ENCODE measurements at regions not wholly inside any gene's neighbourhood (a gene's known extent, or its start where the extent isn't known, plus 50 kb on each side); places are given as distances from the start of the nearest gene placed in this dataset.
A peak's percentile ranks its signal among the peaks of the same experiment; 100 is the strongest.

DNA sequence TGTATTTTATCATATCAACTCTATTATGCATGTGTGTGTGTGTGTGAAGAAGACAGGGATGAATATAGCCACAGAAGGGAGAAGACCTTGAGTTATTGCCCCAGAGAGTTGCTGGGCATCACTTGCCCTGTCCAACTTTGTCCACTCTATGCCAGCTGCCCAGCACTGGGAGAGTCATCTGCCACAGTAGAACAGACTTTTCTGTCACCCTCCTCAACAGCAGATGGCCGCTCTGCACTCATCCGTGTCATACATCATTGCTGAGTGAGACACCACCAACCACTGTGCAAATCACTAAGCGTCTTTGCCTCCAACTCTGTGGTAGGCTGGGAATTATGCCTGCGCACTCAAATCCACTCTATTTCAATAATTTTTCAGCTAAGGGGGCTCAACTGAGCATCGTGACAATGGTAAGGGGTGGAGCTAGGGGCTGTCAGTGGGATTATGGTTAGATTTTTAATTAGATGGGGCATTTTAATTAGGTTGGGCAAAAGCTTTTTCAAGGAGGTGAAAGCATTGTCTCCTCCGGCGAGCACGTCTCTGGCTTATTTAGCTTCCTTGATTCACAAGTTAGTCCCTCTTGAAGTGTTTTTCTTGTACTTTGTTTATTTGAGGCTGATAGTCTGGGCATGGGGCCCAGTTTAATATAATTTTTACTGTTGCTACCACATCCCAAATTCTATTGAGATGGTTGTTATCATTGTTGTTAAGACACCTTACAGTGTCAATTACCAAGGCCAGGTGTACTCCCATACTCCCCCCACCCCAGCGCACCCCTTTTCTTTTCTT, 100.1 kb upstream of the KLF3 start:
- no peak for DNase-seq (ENCODE audit: low read depth)

DNA sequence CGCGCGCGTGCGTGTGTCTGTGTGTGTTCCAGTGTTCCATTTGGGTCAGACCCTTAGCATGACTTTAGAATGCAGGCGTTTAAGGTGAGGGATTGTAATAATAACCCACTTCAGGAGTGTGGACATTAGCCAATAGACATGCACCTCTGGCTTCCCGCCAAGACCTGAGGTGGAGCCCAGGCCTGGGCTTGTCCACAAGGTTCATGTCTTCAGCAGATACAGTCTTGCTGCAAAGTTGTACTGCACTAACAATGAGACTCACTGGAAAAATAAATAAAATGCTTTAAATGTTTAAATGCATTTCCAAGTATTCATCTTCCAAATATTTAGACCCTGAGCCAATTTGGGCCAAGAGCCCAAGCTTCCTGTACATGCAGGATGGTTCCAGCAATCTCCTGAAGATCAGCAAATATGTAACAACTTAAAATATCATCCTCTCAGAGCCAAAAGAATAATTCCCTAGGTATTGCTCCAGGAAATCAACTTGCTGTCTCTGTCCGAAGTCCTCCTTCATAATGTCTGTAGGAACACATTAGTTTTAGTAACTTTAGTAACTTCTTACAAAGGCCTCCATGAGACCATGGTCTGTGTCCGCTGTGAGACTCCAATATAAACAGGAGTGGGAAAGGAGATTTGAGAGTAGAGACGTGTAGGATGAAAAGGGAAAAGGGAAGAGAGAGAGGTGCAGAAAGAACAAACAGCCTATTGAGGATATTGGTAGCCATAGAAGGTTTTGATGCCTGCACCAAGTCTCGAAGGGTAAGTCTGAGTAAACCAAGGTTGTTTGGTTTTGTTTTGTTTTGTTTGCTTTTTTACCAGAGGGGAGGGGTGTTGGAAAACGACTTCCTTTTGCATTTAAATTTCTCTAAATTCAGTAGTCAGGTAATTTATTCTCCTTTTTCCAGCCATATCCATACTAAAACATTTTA, 98.5 kb upstream of the KLF3 start:
- no peak for DNase-seq (ENCODE audit: low read depth)

DNA sequence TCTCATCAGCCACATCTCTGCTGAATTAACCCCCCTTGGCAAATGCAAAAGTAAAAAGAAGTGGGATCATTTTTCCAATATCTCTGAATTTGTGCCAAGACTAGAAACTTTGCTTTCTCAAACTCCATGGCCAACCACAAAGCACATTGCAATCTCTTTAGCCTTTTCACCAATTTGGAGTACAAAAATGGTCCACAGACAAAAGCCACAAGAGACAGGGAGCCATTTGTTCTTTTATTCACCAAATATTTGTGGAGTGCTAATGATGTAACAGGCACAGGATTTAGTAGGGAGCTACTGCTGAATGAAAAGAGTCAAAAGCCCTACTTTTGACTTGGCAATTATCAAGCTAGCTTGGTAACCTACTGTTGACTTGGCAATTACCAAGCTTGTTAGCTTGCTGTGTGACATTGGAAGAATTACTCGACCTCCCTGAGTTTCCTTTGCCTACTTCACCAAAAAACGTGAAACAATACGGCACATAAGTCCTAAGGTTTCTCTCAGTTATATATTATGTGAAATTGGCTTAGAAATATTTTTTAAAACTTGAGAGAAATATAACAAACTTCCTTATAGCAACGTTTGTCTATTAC, 97.1 kb upstream of the KLF3 start:
- DNase-seq (ENCODE audit: low read depth) = no peak

DNA sequence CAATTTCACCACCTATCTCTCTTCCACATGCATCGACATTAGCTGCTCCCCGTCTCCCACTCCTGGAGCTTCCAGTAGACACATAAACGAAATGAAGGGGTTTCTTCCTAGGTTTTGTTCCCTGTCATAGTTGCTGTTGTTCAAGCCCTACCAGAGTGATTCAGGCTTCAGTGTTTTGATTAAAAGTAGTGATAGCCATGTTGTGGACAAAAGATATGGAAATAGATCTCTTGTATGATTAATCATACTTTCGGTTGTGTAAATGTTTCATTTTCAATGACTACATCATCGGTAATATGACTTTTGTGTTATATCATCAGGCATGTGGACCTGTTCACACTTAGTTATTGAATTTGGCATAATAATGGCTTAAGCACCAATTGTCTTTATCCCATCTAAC, 96.5 kb upstream of the KLF3 start:
- no peak for DNase-seq (ENCODE audit: low read depth)

DNA sequence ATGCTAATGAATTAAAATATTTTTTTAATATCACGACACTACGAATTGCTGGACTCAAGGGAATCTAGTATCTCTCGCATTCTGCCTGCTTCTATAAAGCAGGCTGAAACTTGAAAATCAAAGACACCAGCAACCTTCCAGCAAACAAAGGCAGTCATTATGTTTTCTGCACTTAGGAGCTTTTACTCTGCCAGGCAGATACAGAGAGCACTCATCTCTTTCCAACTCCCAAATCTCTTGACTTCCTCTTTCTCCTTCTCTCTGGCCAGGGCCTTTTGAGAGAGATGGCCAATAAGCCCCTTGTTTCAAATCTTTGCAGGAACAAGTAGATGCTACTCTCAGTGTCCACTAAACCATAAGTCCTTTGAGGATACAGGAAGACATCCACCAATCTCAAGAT, 95.2 kb upstream of the KLF3 start:
- DNase-seq (ENCODE audit: low read depth) = no peak

DNA sequence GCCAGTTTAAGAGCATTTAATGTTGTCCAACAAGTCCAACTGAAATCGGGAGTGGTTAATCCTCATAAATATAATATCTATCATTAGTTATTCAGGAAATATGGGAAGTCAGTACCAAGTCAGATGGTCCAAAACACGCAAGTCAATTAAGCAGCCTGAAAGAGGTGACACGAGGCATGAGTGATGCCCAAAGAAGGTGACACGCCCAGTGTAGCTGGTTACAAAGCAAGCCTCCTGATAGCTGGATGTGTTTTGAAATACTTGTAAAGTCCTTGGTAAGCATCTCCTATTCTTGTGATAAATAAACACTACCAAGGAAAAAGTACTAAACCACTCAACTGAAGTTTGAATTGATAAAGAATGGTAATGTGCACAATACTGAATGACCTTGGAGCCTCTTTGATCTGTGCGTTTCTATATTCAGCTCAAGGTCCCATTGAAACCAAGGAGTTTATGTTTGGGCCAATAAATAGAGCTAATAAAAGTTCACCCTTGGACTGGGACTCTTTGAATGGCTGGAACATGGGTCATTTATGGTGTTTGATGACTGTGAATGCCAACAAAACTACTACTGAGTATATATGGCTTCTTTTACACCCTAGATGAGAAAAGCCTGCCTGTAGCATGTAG, 93.2 kb upstream of the KLF3 start:
- no peak for DNase-seq (ENCODE audit: low read depth)

DNA sequence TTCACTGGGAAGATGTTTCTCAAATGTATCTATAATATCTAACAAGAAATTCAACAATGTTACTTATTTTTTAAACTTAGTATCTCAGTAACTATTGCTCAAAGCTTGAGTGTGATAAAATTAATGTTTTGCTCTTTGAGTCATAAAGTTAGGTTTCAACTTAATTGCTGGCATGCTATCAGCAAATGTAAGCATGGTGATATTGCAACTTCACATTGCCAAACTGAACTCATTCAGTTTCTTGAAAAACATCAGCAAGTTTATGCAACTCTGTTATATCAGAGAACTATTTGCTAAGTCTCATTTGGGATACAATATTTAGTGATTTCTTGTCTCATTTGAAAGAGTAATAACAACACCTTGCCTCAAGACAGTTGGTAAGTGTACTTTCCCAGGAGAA, 91.2 kb upstream of the KLF3 start:
- no peak for DNase-seq (ENCODE audit: low read depth)

DNA sequence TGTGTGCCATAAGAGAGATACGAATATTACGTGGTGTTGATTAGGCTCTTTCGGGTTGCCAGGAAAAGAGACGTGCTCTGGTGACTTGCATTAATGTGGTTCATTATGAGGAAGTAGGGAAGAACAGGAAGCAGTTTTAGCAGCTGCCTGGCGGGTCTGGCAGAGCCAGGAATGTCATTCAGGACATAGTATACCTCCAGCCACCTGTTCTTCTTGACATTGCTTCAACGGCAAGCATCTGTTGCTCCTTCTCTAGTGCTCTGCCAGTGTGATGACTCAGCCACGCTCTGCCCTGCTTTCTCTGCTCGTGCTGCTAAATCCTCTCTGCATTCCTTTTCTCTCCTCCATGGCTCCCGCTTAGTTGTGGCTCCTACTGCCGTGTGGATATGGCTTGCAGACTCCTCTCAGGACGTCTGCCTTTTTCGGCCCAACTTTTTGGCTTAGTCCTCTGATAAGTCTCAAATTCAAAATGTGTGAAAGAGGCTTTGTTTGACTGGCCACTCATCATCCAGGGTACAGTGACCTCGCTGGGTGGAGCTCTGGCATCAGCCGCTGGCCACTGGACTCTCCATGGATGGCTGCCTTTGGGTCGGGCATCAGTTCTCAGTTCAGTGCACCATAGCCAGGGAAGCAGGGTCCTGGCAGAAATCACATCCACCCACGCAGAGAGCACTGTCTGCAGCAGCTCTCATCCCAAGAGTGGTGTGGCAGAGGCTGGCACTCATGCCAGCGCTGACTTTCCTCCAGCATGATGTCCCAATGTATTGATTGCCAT, 89.3 kb upstream of the KLF3 start:
- no peak for DNase-seq (ENCODE audit: low read depth)

DNA sequence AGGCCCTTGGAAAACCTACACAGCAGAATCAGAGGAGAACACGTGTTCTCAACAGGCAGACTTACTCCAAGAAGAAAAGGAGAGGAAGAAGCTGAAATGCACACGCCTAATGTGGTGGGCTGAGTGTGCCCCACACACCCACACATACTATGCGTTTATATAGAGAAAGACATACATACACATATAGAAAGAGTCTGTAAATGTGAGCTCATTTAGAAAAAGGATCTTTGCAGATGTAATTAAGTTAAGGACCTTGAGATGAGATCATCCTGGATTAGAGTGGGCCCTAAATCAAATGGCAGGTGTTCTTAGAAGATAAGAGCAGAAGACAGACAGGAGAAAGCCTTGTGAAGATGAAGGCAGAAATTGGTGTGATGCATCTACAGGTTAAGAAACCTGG, 87.2 kb upstream of the KLF3 start:
- no peak for DNase-seq (ENCODE audit: low read depth)

DNA sequence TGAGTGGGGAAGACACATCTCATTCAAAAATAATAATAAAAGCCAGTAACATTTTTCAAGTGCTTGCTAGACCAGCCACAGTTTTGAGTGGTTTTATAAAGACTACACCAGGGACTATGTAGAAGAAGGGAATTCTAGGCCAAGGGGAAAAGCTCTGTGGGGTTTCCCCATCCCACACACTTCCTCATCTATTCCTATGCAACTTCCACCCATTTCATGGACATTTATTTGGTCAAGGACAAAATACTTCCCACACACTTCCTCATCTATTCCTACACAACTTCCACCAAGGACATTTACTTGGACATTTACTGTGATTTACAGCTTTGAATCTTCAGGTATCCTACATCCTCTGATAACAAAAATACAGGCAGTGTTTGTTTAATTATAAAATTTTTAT, 86.5 kb upstream of the KLF3 start:
- no peak for DNase-seq (ENCODE audit: low read depth)

DNA sequence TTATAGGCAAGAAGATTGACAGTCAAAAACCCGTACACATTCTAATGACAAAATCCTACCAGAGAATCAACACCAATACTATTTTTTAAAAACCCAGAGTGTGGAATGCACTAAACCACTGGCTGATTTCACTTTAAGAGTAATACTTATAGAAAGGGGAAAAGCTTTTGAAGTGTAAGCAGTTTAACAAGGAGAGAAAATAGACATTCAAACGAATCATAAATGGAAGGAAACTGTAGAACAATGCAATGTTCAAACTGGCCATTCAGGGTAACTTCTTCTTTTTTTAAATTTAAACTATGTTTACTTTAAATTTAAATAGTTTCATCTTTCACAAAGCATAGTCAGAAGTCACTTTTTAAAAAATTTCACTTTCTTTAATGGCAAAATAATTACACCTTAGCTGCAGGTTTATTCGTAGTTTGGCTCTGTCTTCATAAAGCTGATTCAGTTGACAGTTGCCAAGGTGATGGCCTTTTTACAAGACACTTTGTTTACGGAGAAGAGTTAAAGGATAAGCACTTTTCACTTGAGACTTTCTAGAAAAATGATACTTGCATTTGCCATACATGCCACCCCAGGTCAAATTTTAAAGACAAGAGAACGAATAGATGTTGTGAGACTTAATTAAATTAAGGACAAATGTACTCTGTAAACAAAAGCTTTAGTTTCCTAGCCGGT, 82.4 kb upstream of the KLF3 start:
- no peak for DNase-seq (ENCODE audit: low read depth)

DNA sequence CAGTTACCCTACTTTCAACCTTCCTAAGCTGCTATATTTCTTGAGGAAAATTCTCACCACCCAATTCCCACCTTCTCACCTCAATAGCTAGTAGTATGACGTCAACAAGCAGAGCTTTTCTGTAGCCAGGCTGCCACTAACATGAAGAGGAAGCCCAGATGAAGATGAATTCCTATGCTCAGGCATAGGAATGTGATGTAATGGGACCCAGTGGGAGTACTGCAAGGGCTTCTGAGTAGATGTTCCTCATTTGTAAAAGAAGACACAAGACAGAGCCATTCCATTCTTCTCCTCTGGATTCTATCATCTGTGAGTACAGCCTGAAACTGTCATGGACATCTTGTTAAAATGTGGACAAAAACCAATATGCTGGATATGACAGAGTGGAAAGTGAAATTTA, 81.6 kb upstream of the KLF3 start:
- no peak for DNase-seq (ENCODE audit: low read depth)

DNA sequence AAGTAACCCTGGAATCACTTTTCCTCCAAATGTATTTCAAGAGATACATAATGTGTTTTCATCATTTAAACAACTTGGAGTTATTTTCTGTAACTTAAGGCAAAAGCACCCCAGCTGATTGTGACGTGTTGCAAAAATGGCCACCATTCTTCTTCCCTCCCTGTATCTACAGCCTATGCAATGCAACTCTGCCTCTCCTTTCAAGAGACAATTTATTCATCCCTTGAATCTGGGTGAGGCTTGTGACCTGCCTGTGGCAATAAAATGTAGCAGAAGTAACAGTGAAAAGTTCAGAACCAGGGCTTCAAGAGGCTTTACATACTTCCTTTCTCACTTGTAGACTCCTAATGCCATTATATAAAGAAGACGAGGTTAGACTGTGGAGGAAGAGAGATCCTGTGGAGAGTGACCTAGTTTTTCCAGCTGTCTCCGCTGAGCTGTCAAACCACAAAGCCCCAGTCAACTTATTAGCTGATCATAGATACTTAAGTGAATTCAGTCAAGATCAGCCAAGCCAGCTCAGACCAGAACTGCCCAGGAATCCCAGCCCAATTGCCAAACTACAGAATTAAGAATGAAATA, 81.0 kb upstream of the KLF3 start:
- peak; percentile 15 for DNase-seq (ENCODE audit: low read depth)

DNA sequence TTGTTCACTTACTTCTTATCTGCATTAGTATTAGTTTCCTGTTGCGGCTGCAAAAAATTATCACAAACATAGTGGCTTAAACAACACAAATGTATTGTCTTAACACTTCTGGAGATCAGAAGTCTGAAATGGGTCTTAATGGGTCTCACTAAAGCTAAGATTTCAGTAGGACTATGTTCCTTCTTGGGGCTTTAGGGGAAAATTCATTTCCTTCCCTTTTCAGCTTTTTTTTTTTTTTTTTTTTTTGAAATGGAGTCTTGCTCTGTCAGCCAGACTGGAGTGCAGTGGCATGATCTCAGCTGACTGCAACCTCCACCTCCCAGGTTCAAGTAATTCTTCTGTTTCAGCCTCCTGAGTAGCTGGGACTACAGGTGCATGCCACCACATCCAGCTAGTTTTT, 78.1 kb upstream of the KLF3 start:
- no peak for DNase-seq (ENCODE audit: low read depth)

DNA sequence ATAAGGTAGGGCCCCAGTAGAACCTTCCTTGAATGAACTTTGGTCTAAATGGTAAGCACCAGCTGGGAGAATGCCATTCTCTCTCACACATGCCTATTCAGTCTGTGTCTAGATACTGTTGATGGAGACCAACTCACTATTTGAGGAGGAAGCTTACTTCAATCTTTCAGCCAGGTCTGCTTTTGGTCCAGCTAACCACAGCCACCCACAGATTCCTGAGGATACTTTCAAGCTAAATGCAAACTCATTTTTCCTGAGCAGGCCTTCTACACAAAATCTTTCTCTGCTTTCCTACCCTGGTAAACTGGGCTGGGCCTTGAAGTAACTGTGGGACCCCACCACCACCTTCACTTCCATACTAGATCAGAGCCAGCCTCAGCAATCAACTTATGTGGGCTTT, 76.9 kb upstream of the KLF3 start:
- DNase-seq (ENCODE audit: low read depth) = no peak

DNA sequence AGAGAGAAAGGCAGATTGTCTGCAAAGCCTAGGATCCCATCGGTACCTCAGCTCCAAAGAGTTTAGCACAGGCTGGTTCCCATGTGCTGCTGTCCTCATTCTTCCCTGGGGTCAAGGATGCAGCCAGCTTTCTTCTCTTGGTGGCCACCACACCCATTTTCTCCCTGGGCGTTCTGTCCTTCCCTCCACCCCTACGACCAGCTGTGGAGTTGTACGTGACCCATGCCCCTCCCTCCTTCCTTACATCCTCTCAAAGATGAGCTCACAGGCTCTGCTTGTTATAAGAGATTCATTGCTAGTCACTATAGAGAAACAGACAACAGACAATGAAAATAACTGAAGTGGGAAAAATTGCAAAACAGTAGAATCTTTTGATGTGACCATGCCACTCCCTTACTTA, 74.0 kb upstream of the KLF3 start:
- no peak for DNase-seq (ENCODE audit: low read depth)

DNA sequence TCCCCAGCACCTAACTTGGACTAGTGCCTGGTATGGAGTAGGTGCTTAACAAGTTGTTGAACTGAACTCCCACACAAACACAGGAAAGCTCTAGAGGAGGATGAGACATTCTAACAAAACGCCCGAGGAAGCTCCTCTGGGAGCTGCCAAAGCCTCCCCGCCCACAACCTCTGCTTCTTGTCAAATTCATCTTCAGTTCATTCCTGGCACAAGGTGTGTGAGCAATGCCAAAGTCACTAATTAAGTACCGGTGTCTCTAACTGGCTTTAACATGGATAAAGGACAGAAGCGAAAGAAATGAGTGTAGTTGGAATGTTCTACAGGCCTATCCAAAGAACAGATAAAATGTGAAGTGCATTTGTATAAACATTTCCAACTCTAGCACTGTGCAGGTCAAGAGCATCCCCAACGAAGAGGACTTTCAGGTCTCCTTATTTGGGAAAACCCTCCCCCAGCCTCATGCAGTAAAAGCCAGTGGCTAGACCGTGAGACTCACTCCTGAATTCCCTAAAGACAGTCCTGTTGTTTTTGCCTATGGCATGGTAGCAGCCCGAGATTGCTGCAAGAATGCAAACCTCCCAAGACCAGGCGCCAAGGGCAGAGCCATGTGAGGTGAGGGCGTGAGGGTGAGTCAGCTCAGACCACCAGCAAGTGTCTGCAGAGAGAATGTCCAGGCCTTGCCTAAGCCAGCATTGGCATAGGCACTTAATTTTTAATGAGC, 72.2 kb upstream of the KLF3 start:
- DNase-seq (ENCODE audit: low read depth) = no peak

DNA sequence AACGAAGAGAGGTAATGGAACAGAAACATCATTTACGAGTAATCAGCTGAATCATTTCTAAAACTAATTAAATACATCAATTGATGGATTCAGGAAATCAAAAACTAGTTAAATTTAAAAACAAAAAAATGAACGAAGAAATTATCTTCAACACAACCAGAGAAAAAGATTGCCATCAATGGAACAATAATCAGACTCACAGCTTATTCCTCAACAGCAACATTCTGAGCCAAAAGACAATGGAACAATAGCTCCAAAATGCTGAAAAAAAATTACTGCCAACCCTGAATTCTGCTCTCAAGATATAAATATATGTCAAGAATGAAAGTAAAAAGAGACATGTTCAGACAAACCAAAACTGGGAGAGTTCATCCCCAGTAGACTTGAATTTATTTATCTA, 65.5 kb upstream of the KLF3 start:
- DNase-seq (ENCODE audit: low read depth) = no peak

DNA sequence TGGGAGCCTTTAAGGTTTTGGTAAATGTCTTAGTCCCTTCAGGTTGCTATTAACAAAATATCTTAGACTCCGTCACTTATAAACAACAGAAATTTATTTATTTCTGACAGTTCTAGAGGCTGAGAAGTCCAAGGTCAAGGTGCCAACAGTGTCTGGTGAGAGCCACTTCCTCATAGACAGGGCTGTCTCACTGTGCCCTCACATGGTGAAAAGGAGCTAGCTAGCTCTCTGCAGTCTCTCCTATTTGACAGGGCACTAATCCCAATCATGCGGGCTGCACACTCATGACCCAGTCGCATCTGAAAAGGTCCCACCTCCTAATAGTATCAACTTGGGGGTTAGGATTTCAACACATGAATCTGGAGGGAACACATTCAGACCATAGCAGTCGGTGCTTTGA, 63.4 kb upstream of the KLF3 start:
- no peak for DNase-seq (ENCODE audit: low read depth)

DNA sequence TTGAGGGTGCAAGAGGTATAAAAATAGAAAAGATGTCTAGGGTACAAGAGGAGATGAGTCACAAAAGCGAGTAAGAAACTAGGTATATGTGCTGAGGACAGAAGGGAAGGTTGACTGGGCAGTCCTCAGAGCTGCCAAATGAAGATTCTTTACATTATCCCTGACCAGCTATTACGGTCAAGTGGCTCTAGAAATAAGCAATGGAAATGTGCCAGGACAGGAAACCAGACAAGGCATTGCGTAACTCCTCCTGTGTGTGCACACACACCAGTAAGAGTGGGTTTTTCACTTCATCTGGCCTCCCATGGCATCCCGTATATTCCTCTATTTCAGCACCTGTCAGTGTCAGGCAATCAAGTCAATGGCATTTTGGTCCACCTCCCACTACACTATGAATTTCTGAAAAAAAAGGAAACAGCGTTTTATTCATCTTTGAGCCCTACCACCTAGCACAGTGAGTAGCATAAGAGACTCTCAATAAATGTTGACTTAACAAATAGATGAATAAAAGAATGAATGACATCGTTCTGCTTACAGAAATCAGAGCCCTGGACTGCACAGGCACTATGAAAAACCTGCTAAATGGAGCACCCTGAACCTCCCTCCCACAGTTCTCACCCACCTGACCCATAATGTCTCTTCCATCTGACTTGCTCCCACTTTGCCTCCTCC, 62.6 kb upstream of the KLF3 start:
- DNase-seq (ENCODE audit: low read depth) = no peak
